Kidney (tissue), 13 donors: ENCODE measurements at regions not wholly inside any gene's neighbourhood (a gene's known extent, or its start where the extent isn't known, plus 50 kb on each side); places are given as distances from the start of the nearest gene placed in this dataset.

Experiments
- DNase-seq, 5 donors: peaks; one replicate each; pipeline ENCODE4 v3.0.0-alpha.2; 2013 to 2020
- FAIRE-seq: peaks from 2 replicates; lab custom pipeline; 2012; peaks lifted over from hg19 to GRCh38; lab: Jason Lieb, UNC
- H3K27ac ChIP-seq, 2 donors: one replicate each; pipeline ENCODE4 v1.7.0; 2013; ENCODE audit warnings: low read depth in 2 of 2, low read length in 2 of 2, inconsistent platforms in 1 of 2
- H3K27me3 ChIP-seq: one replicate; pipeline ENCODE4 v1.7.1; 2013; ENCODE audit warnings: low read length, inconsistent platforms; ENCODE audit not compliant: control insufficient read depth, insufficient read depth
- H3K36me3 ChIP-seq, 3 donors: one replicate each; pipeline versions ENCODE4 v1.7.0 to v1.7.1; 2013; ENCODE audit warnings: low read length in 3 of 3, control low read depth in 1 of 3, inconsistent platforms in 1 of 3; ENCODE audit not compliant: insufficient read depth in 3 of 3, control insufficient read depth in 2 of 3
- H3K4me1 ChIP-seq, 3 donors: one replicate each; pipeline versions ENCODE4 v1.7.0 to v1.7.1; 2013; ENCODE audit warnings: low read length in 3 of 3, inconsistent platforms in 1 of 3, low read depth in 1 of 3; ENCODE audit not compliant: control insufficient read depth in 2 of 3, insufficient read depth in 2 of 3
- H3K4me3 ChIP-seq, 3 donors: one replicate each; pipeline versions ENCODE4 v1.7.0 to v1.8.1; 2013; ENCODE audit warnings: low read length in 3 of 3, control low read depth in 1 of 3, inconsistent platforms in 1 of 3
- H3K9ac ChIP-seq, 3 donors: one replicate each; pipeline versions ENCODE4 v1.7.0 to v1.7.1; 2013; ENCODE audit warnings: low read length in 3 of 3, control low read depth in 1 of 3, inconsistent platforms in 1 of 3
- H3K9me3 ChIP-seq, 3 donors: one replicate each; pipeline versions ENCODE4 v1.7.0 to v1.7.1; 2013; ENCODE audit warnings: low read length in 3 of 3, control low read depth in 1 of 3, inconsistent platforms in 1 of 3; ENCODE audit not compliant: control insufficient read depth in 2 of 3, insufficient read depth in 1 of 3
- intact Hi-C: fragments of 100-400 bp; cut with DNase I; formaldehyde crosslinking; loops from one replicate; pipeline ENCODE4 v1.11.1; 2022
- TF ChIP-seq, protein P1 (sequence below): IDR thresholded peaks from 3 replicates; pipeline ENCODE4 v1.5.1; 2012; ENCODE audit warnings: mild to moderate bottlenecking, moderate library complexity, borderline replicate concordance; ENCODE audit not compliant: insufficient read depth; ENCODE audit errors: extremely low read depth
- donor health status: control.
- donor health status: control.
- donor health status: control.
- donor health status: control.
- donor health status: control.
- donor health status: DM: yes; HTN: yes; CAD: no.
- donor health status: Normal renal cell carcinoma (clear cell type).

DNA sequence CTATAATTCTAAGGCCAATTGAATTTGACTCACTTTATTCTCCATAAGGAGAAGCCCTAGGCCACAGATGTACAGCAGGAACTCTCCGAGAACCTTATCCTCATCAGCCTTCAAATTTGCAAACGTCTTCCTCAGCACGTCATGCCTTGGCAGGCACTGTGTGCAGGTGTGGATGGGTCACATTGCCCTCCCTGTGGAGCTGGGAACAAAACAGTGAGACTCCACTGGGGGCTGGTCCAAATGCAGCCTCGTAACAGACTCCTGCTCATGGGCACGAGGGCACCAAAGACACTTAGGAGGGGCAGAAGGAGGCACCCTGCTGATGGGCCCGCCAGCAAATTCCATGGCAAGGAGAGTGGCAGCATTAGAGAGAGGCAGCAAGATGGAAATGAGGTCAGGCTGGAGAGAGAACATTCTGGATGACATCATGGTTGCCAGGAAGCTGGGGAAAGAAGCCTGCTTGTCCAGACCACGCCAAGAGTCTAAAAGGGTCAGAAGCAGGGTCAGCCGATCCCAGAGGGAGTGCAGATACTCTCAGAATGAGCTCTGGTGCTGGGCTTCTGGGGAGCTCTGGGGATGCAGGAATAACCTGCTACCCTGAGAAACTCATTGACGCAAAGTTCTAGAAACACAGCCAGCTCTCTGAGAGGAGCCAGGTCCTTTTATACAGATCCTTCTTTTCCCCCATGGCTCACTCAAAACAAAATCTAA lies 242.2 kb downstream of the B3GLCT start:
- TF ChIP-seq, protein P1, sequence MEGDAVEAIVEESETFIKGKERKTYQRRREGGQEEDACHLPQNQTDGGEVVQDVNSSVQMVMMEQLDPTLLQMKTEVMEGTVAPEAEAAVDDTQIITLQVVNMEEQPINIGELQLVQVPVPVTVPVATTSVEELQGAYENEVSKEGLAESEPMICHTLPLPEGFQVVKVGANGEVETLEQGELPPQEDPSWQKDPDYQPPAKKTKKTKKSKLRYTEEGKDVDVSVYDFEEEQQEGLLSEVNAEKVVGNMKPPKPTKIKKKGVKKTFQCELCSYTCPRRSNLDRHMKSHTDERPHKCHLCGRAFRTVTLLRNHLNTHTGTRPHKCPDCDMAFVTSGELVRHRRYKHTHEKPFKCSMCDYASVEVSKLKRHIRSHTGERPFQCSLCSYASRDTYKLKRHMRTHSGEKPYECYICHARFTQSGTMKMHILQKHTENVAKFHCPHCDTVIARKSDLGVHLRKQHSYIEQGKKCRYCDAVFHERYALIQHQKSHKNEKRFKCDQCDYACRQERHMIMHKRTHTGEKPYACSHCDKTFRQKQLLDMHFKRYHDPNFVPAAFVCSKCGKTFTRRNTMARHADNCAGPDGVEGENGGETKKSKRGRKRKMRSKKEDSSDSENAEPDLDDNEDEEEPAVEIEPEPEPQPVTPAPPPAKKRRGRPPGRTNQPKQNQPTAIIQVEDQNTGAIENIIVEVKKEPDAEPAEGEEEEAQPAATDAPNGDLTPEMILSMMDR, result no peak
- no peak for FAIRE-seq
- no peak overlapping the region for H3K27ac ChIP-seq

DNA sequence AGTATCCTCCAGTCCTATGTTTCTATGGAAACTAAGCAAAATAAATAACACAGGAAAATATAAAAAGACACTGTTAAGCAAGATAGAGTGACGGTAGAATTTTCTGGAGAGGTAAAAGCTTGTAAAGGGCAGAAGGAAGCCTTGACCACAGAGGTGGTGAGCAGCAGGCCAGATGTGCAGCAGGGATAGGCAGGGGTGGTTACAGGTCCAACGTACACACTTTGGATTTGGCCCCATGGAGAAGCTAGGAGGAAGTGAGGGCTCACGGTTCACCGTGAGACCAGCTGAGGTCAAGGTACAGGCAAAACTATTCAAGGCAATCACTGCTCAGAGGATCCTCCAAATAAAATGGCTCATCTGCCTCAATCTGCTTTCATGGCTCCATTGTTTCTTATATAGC lies 242.8 kb downstream of the B3GLCT start:
- Histone ChIP-seq H3K9me3 (no peaks in the 10 kb centered on the region), H3K27me3 (no peaks in the 10 kb centered on the region), H3K4me3 (no peak overlapping the region), H3K4me1 (no peaks in the 10 kb centered on the region), H3K27ac (no peak overlapping the region), H3K36me3 (no peaks in the 10 kb centered on the region), H3K9ac (no peak overlapping the region)
- FAIRE-seq, result no peak
- DNase-seq, result no peak
- TF ChIP-seq, protein P1, result no peak
- intact Hi-C loops, result no loop called here

More for the DNA sequence above, 242.2 kb downstream of the B3GLCT start:
- DNase-seq, result no peak
- Histone ChIP-seq H3K27me3 (no peaks in the 10 kb centered on the region), H3K36me3 (no peaks in the 10 kb centered on the region), H3K4me1 (no peaks in the 10 kb centered on the region), H3K9me3 (no peaks in the 10 kb centered on the region), H3K9ac (no peak overlapping the region), H3K4me3 (no peak overlapping the region)
- intact Hi-C loops, result no loop called here

DNA sequence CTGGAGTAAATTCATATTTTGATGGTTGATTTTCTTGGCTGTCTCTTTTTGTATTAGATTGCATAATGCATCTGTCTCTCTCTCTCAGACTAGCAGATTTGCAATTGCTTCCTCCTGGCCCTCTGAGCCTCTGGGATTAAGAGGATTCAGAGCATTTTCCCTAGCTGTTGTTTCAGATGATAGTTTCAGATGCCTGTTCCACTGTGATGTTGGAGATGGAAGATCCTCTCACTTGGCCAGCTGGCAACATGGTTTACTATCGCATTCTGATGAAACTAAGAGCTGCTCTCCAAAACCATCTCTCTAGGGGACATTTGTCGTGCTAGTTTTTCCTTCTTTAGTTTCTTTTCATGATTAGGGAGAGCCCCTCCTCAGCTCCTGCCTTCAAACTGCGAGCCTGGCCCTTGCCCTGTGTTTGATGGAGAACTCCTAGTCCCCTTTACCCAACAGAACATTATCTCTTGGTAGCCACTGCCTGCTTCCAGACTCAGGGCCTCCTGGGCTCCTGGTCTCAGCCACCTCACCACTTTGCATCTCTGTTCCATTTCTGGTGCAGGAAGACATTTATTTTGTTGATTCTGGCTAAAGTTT lies 244.6 kb downstream of the B3GLCT start:
- Histone ChIP-seq H3K4me3 (no peak overlapping the region), H3K4me1 (no peaks in the 10 kb centered on the region), H3K27ac (no peak overlapping the region), H3K9me3 (no peaks in the 10 kb centered on the region), H3K9ac (no peak overlapping the region), H3K27me3 (no peaks in the 10 kb centered on the region), H3K36me3 (no peaks in the 10 kb centered on the region)
- intact Hi-C loops, result no loop called here
- DNase-seq (no peak), FAIRE-seq (no peak)
- TF ChIP-seq, protein P1, result no peak
